Stimulated activated CD4-positive, alpha-beta T cell treated with anti-CD3 and anti-CD28 coated beads, Interleukin-4, amount 100 ng/mL, for 4 hours (primary cell): ENCODE measurements at regions not wholly inside any gene's neighbourhood (a gene's known extent, or its start where the extent isn't known, plus 50 kb on each side); places are given as distances from the start of the nearest gene placed in this dataset.
"Not testable (repeated sequence)": the region's sequence is repeated elsewhere in the genome, so short reads cannot be mapped to it uniquely, and the experiment has no call there.

Experiments
- DNase-seq, 2 experiments: peaks; one replicate each; pipeline ENCODE4 v3.0.0-alpha.2; 2020

DNA sequence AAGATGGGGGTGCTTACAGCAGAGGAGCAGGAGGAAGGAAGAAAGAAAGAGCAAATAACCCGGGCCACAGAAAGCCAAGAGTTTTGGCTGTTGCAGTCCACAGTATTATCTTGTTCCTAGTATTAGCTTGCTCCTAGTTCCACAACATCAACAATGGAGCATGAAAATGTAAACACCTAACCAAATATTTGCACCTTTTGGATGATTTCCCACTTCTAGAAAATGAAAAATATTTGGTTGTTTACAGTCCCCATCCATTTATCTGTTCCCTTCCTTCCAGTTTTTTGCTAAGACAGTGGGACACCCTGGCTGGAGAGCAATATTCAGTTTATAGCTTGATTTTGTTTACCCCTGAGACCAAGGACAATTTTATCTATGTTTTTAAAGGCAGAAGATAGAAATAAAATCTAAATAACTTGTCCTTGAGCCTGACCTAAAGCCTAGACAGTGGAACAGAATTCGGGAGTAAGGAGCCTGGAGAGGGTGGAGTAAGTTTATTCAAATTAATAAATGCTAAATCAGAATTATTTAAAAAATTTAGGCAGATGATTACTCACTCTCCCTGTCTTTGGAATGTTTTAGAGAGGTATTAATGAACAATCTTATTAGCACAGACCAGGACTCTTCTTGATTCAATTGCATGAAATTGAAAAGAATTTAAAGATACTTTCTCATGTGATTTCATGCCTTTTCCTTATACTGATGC is 51.6 kb downstream of the RESF1 start:
- DNase-seq: no peak

GRCh38 chr12:32012249-32012785 is 53.1 kb downstream of the RESF1 start:
- DNase-seq: no peak

DNA sequence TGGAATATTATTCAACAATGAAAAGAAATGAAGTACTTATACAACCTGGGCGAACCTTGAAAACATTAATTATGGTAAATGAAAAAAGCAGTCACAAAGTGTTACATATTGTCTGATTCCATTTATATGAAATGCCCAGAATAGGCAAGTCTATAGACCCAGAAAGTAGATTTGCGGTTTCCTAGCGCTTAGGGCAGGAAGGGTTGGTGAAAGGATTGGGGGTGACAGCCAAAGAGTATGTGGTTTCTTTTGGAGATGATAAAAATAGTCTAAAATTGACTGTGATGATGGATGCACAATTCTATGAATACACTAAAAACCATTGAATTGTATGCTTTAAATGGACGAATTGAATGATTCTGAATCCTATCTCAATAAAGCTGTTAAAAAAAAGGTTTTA is 55.8 kb downstream of the RESF1 start:
- DNase-seq: no peak

GRCh38 chr12:32016680-32017482 is 57.7 kb downstream of the RESF1 start:
- DNase-seq: no peak

DNA sequence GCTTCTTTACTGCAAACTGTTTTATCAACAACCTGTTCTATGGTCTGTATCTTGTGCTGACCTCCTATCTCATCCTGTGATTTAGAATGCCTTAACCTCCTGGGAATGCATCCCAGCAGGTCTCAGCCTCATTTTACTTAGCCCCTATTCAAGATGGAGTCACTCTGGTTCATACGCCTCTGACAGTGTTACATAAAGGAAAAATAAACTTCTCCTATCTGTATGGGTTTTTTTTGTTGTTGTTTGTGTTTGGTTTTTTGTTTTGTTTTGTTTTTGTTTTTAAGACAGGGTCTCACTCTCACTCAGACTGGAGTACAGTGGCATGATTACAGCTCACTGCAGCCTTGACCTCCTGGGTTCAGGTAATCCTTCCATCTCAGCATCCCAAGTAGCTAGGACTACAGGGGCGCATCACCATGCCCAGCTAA is 62.1 kb downstream of the RESF1 start:
- DNase-seq: no peak

DNA sequence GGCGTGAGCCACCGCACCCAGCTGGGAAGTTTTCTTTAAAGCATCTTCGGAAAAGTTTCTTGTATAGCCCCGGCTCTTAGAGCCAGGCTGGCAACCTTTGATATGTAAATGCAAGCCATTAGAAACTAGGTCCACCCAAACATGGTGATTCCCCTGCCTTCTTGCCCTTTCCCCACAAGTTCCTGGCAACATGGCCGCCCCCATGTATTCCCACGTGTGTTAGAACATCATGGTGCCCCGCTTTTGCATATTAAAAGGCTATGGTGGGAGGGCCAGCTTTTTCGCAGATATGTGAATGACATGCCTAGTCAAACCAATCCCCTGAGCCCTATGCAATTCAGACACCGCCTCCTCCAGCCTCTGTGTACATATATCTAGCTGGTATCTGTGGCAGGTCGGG is 63.2 kb downstream of the RESF1 start:
- DNase-seq: not testable (repeated sequence)

DNA sequence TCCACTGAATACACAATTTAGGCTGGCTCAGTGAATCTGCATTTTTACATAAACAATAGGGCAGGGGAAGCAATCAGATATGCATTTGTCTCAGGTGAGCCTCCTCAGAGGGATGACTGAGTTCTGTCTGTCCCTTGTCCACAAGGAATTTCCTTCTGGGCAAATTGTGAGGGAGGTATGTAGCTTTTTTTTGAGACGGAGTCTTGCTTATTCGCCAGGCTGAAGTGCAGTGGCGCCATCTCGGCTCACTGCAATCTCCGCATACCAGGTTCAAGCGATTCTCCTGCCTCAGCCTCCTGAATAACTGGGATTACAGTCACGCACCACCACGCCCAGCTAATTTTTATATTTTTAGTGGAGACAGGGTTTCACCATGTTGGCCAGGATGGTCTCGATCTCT is 64.6 kb downstream of the RESF1 start:
- DNase-seq: not testable (repeated sequence)

DNA sequence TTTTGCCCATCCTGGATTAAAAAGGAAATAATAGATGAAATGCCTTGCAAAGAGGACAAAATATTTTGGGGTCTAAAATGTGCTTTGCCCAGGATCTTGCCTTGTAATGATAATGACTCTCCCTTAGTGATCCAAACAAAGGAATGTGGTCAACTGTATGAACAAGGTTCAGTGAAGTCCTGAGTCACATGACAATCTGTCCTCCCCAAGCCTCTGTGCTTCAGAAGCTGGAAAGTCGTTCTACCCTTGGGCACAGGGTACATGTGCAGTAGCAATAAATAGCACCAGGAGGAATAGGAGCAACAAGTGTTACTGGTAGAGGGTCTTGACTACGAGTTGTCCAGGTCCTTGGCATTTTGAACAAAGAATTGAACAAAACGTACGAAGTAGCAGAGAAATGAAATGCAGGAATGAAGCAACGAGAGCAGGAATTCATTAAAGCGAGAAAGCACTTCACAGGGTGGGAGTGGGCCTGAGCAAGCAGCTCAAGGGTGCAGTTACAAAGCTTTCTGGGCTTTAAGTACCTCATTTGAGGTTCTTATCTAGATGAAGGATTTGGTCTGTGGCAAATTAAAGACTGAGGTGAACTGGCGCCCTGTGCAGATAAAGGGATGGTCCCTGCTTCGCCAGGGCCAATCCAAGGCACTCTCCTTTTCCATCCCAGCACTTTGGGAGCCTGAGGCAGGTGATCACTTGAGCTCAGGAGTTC is 65.8 kb downstream of the RESF1 start:
- no peak for DNase-seq

DNA sequence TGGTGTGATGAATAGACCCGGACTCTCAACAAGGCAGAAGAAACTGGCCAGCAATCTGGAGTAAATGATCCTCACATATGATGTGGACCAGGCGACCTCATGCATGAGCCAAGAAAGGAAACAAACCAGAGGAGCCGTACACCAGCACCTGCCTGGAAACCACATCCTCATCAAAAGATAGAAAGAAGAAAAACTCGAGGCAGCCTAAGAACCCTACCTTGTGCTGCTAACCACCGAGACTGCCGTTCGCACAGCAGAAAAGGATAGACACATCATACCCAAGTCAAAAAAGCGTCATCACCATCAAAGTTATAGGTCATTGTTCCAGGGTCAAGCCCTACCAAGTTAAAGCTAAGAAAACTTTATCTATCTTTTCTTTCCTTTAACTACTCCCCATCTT is 66.7 kb downstream of the RESF1 start:
- DNase-seq: peak; percentile 7 to 24

DNA sequence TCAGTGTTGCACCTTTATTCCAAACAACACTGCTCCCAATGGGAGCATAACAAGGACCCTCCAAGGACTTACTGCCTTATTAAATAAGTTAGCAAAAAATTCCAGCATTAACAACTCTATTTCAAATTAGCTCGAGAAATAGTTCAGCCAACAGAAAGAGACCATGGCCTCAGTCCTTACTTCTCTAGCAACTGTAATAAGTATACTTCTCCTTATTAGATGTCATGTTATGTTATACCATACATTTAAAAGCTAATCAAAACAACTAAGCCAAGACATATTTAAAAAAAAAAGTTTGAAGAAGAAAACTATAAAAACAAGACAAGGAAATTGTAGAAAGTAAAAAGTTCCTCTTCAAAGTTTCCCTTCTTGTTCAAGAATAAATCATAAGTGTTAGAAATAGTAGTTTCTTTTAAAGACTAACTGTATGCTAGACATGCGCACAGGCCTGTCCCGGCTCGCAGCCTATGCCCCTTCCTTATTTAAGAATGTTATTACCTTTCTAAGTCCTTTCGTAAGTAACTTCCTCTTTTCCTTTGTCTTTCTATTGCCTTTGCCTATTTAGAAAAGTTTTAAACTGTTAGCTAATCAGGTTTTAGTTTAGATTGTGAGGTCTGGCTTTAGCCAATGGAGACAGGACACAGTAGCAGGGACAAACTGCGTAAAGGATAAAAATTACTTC is 68.6 kb downstream of the RESF1 start:
- no peak for DNase-seq

DNA sequence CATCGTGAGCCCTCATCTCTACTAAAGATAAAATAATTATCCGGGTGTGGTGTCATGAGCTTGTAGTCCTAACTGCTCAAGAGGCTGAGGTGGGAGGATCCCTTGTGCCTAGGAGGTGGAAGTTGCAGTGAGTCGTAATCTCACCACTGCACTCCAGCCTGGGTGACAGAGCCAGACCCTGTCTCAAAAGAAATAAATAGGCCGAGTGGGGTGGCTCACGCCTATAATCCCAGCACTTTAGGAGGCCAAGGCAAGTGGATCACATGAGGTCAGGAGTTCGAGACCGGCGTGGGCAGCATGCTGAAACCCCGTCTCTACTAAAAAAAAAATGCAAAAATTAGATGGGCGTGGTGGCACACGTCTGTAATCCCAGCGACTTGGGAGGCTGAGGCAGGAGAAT is 70.9 kb downstream of the RESF1 start:
- no peak for DNase-seq

DNA sequence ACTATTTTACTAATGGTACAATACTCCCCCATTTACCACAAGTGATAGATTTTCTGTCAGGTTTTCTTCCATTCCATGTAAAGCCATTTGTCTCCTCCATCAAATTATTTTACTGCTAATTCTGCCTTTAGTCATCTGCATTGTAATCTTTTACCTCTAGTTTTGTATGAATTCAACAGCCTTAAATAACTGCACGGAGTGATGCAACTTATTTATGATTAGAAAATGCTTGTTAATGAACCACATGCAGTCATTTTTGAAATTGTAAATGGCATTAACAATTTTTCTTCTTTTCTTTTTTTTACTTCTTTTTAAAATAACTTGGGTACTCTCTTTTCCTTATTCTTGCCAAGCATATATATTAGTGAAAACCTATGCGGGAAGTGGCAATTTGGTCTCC is 71.5 kb downstream of the RESF1 start:
- no peak for DNase-seq

GRCh38 chr12:32031109-32031508 is 71.9 kb downstream of the RESF1 start:
- DNase-seq: no peak

DNA sequence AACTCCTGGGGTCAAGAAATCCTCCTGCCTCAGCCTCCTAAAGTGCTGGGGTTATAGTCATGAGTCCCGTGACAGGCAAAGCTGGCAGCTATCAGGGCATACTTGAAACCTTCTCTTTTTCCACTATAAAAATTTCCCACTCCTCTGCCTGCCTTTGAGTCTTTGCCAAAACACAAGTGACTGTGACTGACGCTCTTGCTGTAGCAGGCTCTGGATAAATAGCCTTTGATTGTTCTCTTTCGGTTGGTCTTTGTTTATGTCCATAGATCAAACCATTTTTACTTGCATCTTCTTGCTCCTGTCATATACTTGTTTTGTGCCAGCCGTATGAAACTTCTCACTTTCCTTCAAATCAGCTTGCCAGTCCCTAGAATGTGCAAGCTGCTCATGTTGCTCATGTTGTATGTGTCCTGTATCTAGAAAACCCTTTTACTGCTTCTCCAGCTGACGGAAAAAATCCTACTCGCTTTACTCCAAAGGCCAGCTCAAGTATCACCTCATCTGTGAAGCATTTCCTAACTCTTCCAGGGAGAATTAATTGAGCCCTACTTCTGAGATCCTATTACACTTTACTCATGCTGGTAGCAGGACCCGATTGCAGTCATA is 73.1 kb downstream of the RESF1 start:
- no peak for DNase-seq

- DNase-seq: no peak
Measured at GRCh38 chr12:32033406-32033805, 73.2 kb upstream of the BICD1 start.

- DNase-seq: no peak
Measured at GRCh38 chr12:32034045-32034444, 72.6 kb upstream of the BICD1 start.

GRCh38 chr12:32036477-32037263 is 70.0 kb upstream of the BICD1 start:
- no peak for DNase-seq

DNA sequence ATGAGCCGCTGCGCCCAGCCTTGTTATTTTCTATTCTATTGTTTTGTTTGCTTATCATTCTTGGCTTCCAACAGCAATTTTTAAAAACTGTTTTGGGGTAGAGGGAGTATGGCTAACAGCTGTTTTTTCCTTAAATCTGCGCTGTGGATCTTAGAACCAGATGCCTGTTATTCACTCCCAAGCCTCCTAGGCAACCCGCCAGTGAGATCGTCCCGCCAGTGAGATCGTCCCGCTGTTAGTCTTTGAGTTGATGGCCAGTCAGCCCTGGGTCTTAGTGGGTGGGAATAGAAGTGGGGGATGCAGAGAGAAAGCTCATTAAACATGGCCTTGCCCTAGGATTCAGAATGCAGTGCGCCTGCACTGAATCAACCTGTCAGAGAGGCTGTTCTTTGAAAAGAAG is 67.3 kb upstream of the BICD1 start:
- no peak for DNase-seq

GRCh38 chr12:32039917-32040575 is 66.6 kb upstream of the BICD1 start:
- DNase-seq: no peak

DNA sequence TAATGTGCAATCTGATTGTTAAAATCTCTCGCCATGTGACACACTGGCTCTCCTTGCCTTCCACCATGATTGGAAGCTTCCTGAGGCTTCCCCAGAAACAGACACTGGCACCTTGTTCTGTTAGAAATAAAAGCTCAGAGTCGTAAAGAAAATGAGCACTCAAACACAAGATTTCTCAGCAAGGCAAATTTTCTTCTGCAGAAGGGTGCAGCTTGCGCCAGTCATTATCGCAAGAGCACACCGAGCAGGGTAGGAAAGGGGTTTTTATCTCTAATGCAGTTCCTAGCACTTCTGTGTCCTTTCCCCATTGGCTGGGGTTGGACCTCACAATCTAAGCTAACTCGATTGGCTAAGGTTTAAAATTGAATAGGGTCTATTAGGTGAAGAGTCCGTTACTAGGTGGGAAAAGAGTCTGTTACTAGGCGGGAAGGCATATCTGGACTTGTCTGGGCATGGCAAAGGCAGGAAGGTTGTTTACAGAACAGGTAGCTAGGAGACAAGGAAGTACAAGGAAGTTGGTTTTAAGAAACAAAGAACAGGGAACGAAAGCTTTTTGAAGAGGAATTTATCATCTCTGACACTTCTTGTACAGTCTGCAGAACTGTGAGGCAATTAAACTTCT is 62.6 kb upstream of the BICD1 start:
- DNase-seq: no peak
